Left kidney (tissue), 1 donor: ENCODE measurements at regions not wholly inside any gene's neighbourhood (a gene's known extent, or its start where the extent isn't known, plus 50 kb on each side); places are given as distances from the start of the nearest gene placed in this dataset.

Experiments used
- DNase-seq: peaks from one replicate; pipeline ENCODE4 v3.0.0-alpha.2; 2013

DNA sequence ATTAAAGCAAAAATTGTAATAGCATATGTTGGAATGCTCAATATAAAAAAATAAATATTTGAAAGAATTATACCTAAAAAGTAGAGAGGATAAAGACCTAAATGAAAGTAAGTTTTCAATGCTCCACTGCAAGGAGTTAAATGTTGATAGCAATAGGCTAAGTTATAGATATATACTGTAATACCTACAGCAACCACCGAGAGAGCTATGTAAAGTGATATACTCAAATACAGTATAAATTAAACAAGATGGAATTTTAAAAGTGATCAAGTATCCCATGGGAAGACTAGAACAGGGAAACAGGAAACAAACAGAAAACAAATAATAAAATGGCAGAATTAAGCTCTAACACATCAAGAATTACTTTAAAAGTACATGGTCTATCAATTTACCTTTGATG lies 73.9 kb downstream of the CASP3 start:
- no peak for DNase-seq

DNA sequence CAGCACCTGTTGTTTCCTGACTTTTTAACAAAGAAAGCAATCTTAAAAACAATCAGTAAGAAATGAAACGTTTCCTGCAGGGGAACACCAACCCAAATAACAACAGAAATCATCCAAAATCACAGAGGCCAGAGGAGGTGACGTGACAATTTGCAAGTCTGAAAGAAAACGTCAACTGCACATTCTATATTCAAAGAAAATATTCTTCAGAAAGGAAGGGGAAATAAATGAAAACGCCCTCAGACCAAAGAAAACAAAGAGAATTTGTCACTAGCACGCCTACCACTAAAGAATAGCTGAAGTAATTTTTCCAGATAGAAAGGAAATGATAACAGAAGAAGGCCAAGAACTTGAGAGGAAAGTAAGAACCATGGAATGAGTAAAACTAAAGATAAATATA lies 74.4 kb downstream of the CASP3 start:
- no peak for DNase-seq

DNA sequence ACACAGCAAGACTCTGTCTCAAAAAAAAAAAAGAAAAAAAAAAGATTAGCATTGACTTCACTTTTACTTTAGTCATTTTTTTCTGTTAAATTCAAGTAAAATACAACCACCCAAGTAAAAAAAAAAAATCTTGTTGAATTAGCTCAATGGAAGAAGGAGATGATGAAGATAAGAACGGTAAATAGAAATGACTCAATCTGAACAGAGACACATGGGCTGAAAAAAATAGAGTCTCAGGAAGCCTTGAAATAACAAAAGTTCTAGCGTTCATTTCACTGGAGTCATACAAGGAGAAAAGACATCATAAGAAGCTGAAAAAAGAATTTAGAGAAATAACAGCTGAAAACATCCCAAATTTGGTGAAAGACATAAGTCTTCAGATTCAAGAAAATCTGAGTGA lies 75.5 kb downstream of the CASP3 start:
- DNase-seq, result no peak

DNA sequence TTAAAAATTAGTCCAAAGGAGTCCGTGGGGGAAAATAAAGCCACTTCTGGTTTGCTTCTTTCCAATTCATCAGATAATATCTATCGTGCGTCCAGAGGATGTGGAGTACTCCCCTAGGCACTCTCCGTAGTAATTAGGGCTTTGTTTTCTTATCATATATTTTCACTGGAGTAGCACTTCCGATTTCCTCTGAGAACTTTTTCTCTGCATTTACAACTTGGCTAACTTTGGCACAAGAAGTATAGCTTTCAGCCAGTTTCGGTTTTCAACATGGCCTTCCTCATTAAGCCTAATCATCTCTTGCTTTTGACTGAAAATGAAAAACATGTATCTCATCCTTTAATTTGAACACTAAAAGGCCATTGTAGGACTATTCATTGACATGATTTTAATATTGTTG lies 80.5 kb downstream of the CASP3 start:
- no peak for DNase-seq

DNA sequence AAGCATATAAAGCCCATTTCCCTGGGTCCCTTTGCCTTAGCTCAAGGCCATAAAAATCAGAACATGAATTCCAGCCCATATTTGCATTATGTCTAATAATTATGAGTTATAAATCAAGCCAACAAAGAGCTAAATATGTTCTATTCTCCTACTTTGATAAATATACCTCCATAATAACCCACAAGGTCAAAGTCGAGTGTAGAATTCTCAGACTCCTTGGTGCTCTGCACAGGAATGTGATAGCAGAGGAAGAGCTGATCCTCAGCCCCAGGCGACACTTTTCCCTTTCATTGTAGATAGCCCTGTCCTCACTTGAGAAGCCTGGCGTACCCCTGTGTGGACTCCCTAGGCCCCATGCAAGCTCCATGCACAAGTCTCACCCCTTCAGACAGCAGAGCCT lies 85.6 kb downstream of the CASP3 start:
- no peak for DNase-seq

DNA sequence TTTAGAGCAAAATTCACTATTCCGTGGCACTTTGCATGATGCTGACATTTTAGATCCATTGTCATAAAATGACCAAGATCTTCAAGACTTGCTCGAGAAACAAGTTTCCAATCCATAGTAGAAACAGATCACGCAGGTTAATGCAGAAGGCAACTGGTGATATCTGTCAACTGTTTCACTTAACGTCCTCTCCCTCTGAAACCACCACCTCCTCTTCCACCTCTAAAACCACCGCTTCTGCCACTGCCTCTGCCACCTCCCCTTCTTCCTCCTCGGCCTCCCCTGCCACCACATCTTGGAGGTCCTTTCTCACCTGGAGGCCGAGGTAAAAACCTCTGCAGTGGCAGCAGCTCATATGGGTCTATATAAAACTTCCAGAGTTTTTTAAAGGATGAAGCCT lies 84.6 kb upstream of the IRF2 start:
- no peak for DNase-seq

DNA sequence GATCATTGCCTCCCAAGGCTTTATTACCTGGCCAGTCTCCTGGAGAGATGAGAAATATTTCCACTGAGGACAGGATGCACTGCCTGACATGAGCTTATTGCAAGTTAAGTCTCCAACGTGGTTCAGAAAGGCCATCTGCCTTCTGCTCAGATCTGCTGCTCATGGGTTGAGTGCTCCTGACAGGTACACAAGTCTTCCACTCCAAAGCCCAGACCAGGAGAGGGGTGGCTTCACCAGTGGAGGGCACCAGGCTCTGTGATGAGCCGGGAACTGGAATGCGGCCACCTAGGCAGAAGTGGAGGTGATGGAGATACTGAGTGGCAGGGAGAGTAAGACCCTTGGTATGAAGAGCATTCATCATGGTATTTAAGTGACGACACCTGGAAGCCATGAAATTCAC lies 79.5 kb upstream of the IRF2 start:
- DNase-seq, result no peak

DNA sequence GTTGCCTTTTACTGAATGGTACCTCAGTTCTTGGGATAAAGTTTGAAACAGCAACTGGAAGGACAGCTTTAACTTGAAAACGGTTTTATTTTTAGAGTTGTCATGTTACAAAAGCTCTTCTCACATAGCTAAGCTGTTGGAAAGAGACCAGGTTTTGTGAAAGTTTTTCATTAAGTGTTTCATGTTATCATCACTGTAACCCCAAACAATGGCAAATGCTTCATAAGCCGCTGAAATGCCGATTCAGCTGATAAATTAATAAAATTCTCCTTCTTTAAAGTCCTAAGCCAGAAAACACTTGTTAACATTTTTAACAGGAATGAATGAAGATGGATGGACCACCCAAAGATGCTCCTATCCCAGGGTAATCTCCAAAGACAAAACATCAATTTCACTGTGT lies 76.1 kb upstream of the IRF2 start:
- no peak for DNase-seq

DNA sequence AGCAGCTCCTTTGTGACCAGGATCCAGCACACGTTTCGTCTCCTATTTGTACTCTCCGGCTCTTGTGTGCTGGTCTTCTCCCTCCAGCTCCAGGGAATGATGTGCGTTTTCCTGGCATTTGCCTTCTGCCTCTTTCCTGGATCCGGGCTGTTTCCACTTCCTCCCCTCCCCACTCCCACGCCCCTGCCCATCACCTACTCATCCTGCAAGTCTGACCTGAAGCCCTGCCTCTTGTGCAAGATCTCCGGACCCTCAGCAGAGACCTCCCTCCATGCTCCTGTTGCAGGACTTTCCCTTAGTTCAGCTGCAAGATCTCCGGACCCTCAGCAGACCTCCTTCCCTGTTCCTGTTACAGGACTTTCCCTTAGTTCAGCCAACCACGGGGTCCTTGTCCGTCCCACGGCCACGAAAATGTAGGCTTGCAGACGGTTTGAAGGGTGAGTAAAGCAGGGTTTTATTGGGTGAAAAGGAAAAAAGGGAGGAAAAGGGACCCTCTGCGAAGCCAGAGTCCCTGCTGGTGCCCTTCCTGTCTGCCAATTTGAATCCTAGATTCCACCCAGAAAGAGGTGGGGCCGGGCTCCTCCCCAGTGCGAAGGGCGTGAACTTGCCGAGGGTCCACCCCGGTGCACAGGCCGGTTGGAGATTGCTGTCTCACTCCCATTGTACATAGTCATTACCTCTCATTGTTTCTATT lies 74.4 kb upstream of the IRF2 start:
- DNase-seq, result no peak

DNA sequence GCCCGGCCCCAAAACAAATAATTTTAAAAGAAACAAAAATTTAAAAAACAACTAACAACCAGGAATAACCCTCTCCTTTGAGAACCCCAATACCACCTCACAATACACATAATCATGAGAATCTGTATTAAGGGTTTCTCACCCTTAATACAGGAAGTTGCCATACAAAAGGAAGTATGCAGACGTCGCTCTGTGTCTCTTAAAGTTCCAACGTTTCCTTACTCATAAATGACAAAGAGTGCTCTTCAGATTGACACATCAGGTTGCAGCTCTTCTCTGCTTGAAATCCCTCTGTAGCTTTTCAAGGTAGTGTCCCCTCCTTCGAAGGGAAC lies 73.9 kb upstream of the IRF2 start:
- no peak for DNase-seq

DNA sequence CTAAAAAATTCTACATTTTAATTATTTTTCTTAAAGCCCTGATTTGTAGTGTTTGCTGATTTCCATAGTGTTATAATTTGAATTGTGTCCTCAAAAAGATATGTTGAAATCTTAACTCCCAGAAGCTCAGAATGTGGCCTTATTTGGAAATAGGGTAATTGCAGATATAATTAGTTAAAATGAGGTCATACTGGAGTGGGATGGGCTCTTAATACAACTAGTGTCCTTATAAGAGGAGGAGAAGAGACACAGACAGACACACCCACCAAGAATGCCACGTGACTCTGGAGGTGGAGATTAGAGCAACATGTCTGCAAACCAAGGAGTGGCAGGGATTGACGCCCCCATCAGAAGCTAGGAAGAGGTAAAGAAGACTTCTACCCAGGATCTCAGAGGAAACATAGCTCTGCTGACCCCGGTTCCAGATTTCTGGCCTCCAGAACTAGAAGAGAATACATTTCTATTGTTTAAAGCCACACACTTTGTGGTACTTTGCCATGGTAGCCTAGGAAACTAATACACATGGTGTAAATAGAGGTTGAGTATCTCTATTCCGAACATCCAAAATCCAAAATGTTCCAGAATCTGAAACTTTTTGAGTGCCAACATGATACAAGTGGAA lies 70.5 kb upstream of the IRF2 start:
- DNase-seq, result no peak

DNA sequence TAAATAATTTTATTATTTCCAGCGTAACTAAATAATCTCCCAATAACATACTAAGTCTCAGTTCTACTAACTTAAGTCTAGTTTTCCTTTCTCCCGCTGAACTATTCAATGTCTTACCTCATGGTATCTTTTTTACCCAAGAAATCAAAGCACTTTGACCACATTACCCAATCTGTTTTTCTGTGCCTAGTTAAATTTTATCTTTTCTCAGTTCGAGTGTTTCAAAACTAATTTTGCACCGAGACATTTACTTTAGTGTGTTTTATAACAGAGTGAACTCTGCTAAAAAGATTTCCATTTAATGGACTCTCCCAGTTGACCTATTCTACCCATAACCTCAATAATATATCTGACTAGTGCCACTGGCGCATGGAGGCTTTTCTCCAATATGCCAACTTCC lies 67.6 kb upstream of the IRF2 start:
- no peak for DNase-seq

DNA sequence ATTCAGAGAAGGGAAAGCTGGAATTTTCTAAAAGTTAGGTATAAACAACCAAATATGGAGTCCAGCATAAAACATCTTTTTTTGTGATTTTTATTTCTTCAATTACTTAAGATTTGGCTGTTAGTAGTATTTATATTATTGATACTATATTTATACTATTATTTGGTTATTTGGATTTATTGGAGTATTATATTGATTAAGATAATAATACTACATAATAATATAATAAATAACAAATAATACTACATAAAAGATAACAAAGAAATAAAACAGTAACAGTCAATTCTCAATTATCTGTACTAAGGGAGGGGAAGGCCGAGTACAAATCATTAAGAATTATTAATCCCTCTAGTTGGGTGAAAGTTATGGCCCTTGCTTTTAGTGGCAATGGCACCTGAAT lies 66.0 kb upstream of the IRF2 start:
- no peak for DNase-seq

DNA sequence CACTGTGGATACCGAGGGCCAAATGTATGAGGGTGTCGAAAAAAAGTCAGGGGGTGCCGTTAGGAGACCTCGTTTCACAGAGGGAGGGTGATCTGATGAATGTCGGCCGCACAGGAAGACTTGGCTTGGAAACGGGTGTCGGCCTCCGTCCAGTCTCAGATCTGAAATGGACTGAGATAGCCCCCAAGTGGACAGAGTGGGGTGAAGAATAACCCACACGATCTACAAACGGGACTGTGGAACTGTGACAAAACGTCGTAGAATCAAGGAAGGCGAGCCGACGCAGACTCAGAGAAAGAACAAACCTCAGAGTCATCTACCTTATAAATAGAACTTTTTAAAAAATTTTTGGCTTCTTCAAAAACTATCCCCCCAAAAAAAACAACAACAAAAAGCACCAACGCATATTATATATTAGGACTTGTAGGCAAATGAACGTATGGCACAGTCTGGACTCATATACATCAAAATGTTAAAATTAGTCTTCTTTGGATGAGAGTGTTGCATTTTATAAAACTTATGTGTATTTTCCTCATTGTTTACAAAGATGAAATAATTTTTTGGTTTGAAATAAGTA lies 63.8 kb upstream of the IRF2 start:
- DNase-seq, result peak; percentile 92

DNA sequence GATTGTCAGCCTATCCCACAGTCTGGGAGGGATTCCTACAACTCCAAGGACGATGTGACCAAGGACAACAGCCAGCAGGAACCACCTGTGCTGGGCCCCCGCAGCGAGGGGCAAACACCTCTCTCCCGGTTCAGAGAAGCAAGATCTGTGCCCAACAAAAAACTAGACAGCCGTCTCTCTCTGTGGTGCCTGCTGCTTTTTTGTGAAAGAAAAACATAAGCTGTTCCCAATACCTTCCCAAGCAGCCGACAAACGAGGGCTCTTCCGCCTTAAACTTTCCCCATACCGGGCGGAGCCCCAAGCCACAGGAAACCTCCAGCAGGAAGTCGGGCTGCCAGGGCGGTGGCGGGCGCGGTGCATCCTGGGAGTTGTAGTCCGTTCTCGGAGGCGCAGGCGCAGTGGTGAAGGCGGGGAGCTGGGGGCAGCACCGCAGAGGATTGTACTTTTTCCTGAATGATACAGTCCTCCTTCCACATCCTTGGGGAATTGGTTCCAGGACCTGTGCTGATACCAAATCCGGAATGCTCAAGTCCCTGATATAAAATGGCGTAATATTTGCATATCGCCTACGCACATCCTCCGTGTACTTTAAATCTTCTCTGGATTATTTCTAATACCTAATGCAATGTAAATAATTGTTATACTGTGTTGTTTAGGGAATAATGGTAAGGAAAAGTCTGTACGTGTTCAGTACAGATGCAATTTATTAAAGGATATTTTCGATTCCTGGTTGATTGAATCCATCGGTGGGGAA lies 63.1 kb upstream of the IRF2 start:
- peak; percentile 96 for DNase-seq

DNA sequence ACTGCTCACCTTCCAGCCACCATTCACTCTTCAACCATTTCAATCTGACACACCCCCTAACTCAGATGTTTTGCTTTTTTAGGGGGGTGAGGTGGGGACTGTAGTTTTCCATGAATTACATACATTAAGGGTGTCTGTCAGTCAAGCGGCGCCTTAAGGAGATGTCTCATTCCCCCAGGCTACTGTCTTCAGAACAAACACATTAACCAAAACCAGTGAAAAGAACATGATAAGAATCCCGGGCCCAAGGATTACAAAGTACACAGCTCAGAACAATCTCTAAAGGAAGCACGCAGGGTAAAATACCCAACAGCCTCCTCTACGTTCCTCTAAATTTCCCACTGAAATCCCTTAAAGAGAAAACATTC lies 62.5 kb upstream of the IRF2 start:
- no peak for DNase-seq

DNA sequence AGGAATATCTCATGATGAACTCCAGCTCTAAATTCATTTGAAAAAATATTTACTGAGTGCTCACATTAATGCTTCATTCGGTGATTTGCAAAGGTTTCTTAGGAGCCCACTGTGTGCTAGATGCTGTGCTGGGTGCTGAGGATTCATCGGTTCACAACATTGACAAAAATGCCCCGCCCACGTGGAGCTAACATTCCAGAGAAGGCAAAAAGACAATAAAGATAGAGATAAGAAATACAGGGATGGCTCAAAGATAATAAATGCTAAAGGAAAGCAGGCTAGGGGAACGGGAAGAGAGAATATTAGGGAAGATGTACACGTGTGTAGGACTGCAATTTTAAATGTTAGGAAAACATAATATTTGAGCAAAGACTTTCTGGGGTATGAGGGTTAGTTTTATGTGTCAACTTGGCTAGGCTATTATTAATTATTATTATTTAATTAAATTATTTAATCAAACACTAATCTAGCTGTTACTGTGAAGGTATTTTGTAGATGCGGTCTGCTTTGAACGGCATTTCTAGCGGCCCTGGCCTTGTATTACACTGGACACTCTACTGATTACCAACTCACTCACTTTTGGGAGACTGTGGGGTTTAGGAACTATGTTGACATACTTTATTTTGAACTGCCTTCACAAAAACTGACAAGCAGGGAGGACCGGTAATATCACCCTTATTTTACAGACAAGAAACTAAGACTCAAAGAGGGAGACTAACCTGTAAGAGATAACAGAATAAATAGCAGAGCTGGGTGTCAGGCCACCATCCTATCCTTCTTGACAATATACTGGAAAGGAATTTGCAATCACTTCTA lies 61.9 kb upstream of the IRF2 start:
- no peak for DNase-seq

DNA sequence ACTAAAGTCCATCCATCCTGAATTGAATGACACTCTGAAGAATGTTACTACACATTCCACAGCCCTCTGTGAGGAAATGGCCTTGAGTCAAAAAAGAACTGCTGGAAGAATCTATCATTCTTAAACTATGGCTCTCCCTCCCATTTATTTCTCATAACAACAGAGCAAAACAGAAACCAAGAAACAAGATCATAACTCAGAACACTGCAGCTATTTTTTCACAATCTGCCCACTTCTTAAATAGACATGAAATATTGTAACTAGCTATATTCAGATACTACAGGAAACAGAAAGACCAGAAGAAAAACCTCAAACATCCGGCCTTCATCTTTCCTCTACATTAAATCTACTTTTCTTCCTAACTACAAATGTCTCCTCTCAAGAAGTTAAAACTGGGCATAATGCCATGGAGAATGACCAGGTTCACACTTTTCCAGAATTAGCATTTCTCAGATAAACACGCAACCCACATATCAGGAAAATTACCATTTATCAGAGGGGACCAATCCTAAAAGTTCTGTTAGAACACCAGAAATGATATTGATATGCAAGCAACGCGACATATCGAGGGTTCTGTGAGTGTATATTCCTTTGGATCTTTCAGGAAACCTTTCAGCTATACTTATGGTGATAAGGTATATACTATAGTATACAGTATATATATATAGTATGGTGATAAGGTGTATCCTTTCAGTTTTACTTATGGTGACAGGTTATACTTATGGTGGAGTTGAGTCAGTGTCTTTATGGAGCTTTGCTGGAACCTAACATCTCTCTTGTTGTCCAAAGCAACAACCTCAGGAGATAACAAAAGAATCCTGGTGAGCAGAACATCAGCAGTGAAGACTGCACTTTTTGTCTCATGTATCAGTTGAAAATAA lies 60.4 kb upstream of the IRF2 start:
- peak; percentile 31 for DNase-seq

DNA sequence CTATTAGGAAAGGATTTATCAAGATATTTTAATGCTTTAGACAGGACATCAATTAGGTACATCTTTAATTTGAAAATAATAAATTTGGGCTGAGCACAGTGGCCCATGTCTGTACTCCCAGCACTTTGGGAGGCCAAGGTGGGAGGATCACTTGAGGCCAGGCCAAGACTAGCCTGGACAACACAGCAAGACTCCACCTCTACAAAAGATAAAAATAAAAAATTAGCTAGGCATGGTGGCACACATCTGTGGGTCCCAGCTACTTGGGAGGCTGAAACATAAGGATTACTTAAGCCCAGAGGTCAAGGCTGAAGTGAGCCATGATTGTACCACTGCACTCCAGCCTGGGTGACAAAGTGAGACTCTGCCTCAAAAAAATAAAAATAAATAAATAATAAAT lies 59.6 kb upstream of the IRF2 start:
- no peak for DNase-seq

DNA sequence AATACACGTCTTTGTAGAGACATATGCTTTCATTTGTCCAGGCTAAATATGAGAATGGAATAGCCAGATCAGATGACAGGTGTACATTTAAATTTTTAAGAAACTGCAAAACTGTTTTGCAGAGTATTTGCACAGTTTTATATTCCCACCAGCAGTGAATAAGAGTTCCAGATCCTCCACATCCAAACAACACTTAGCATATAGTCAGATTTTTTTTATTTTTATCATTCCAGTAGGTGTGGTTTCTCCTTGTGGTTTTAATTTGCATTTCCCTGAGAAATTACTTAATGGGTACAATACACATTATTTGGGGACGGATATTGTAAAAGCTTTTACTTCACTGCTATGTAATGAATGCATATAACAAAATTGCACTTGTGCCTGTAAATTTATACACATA lies 56.7 kb upstream of the IRF2 start:
- DNase-seq, result no peak

DNA sequence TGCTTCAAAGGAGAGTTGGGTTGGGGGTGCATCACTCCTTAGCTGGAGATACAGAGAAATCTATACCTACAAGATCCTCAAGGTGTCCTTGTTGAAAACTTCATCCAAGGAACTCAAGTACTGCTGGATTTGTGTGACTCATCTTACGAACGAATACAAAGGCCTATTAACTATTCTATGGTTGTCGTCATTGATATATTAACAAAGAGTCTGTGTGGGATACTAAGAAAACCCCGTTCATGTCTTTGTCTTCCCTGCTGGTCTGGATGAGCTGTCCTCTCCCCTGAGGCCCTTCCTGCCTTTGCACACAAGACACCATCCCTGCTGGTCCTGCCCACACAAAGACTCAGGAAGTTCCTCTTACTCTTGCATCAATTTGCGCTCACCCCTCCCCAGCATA lies 54.9 kb upstream of the IRF2 start:
- no peak for DNase-seq

DNA sequence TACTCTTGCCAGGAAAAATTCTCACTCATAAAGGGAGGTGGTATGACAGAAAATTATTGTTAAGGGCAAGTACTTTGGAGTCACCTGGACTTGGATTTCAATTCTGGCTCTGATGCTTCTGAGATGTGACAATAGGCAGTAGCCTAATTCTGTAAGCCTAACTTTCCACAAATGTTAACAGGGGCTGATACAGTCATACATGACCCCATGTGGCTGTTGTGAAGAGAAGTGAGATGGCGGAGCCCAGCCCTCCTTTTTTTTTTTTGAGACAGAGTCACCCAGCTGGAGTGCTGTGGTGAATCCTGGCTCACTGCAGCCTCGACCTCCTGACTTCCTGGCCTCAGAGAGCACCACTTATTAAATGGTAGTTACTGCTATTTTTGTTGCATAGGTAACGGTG lies 54.4 kb upstream of the IRF2 start:
- no peak for DNase-seq
